Spleen (tissue), 11 donors: ENCODE measurements at regions not wholly inside any gene's neighbourhood (a gene's known extent, or its start where the extent isn't known, plus 50 kb on each side); places are given as distances from the start of the nearest gene placed in this dataset.

Experiments used
- DNase-seq: peaks from one replicate; pipeline ENCODE4 v3.0.0-alpha.2; 2020
- H3K27ac ChIP-seq, 8 donors: fragments of 200-600 bp; sonication (generic) in 7 of 8; 1 replicate in 4 of 8; 2 replicates in 4 of 8; pipeline versions ENCODE4 v1.5.0 to v1.8.0; 2016 to 2021; ENCODE audit warnings: inconsistent platforms in 4 of 8, mild to moderate bottlenecking in 4 of 8, moderate library complexity in 1 of 8
- H3K27me3 ChIP-seq, 7 donors: fragments of 200-600 bp; sonication (generic) in 6 of 7; replicated peaks in 1 of 7; 1 replicate in 4 of 7; 2 replicates in 3 of 7; pipeline versions ENCODE4 v1.5.0 to v1.8.0; 2016 to 2021; ENCODE audit warnings: inconsistent platforms in 3 of 7, mild to moderate bottlenecking in 1 of 7
- H3K36me3 ChIP-seq, 6 donors: fragments of 200-600 bp; sonication (generic) in 5 of 6; 1 replicate in 4 of 6; 2 replicates in 2 of 6; pipeline versions ENCODE4 v1.5.0 to v1.8.0; 2016 to 2021; ENCODE audit warnings: inconsistent platforms in 2 of 6
- H3K4me1 ChIP-seq, 6 donors: fragments of 200-600 bp; sonication (generic) in 5 of 6; 1 replicate in 3 of 6; 2 replicates in 3 of 6; pipeline versions ENCODE4 v1.5.0 to v1.8.0; 2016 to 2021; ENCODE audit warnings: inconsistent platforms in 3 of 6
- H3K4me3 ChIP-seq, 8 donors: fragments of 200-600 bp; sonication (generic) in 7 of 8; 1 replicate in 4 of 8; 2 replicates in 4 of 8; pipeline versions ENCODE4 v1.5.0 to v1.8.0; 2016 to 2021; ENCODE audit warnings: inconsistent platforms in 4 of 8, mild to moderate bottlenecking in 4 of 8, moderate library complexity in 2 of 8
- H3K9me3 ChIP-seq, 8 donors: fragments of 200-600 bp; sonication (generic) in 7 of 8; 1 replicate in 4 of 8; 2 replicates in 4 of 8; pipeline versions ENCODE4 v1.5.0 to v1.8.0; 2016 to 2021; ENCODE audit warnings: inconsistent platforms in 4 of 8
- CTCF ChIP-seq, 11 experiments: fragments of 200-600 bp in 7 of 11; fragments of 450-650 bp in 4 of 11; sonication (generic) in 4 of 11; IDR thresholded peaks in 8 of 11; conservative IDR thresholded peaks in 3 of 11; 1 replicate in 7 of 11; 2 replicates in 4 of 11; pipeline versions ENCODE4 v1.4.0 to v1.8.0; 2016 to 2021; ENCODE audit warnings: antibody characterized with exemption in 11 of 11, inconsistent platforms in 4 of 11, mild to moderate bottlenecking in 1 of 11
- POLR2A ChIP-seq, 3 donors: fragments of 450-650 bp; IDR thresholded peaks; one replicate each; pipeline ENCODE4 v1.5.1; 2017; ENCODE audit warnings: antibody characterized with exemption in 3 of 3, mild to moderate bottlenecking in 1 of 3
- POLR2AphosphoS5 ChIP-seq, 3 donors: sonication (generic); formaldehyde crosslinking; IDR thresholded peaks; one replicate each; pipeline ENCODE4 v1.5.1; 2017; ENCODE audit warnings: antibody characterized with exemption in 3 of 3
- WGBS, 5 donors: extraction: QIAGEN DNeasy Blood & Tissue Kit in 3 of 5; methylation state at CpG; one replicate each; pipeline versions ENCODE4 v1.1.5 to v1.1.7; 2013 to 2018; 5-methylcytosine and 5-hydroxymethylcytosine counted together
- intact Hi-C: fragments of 100-400 bp; cut with DNase I; formaldehyde crosslinking; loops from one replicate; pipeline ENCODE4 v1.15.0; 2023; ENCODE audit warnings: low total_unique reads
- donor health status: healthy with polysubstance abuse.
- donor health status: DM: no; HTN: no; CAD: no; lungs with moderate emphysema.
- donor health status: DM: no; HTN: no; CAD: no.
- donor health status: Bipolar disorder and iron deficiency.
- donor health status: healthy.
- donor health status: DM: no; HTN: no; CAD: no.
- donor health status: DM: yes; HTN: yes; CAD: no.

DNA sequence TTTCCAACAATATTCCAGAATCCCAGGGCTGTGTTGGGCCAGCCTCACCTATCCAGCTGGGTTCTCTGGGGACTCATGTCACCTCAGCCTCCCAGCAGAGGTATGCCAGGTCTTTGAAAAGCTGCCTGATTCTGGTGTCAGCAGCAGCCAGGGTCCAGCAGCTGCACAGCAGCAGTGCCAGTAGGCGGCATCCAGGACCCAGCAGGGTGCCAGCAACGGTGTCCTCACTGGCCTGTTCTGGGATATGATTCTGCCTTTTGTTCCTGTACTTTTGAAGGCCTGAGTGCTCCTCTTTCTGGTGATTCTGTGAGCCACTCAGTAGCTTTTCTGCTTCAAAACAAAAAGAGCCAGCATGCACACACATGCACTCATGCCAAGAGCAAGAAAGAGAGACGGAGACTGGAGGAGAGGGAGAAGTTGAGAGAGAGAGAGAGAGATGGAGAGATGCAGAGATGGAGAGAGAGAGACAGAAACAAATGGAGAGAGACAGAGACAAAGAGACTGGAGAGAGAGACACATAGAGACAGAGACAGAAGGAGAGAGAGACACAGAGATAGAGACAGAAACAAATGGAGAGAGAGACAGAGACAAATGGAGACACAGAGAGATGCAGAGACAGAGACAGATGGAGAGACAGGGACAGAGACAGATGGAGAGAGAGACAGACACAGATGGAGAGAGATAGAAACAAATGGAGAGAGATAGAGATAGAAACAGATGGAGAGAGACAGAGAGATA is 205.7 kb downstream of the UACA start:
- no peaks in the 10 kb centered on the region for H3K9me3 ChIP-seq
- peaks cover 6 to 53% (median 22%) of the 10 kb centered on the region in 6 donors for H3K4me1 ChIP-seq
- H3K27me3 ChIP-seq: peaks cover 0 to 9% (median 0%) of the 10 kb centered on the region in 7 donors
- 79 to 95% (median 86%) methylated on average over 3 of the region's 3 CpGs for WGBS, 5 donors
- TF ChIP-seq CTCF (IDR thresholded peaks at IDR 0.05 in 8 of 11, conservative IDR thresholded peaks at IDR 0.05 in 3 of 11) (no peak), POLR2A (IDR thresholded peaks at IDR 0.05) (no peak), POLR2AphosphoS5 (IDR thresholded peaks at IDR 0.05) (no peak)
- intact Hi-C loops: no loop called here
- H3K4me3 ChIP-seq: no peak overlapping the region
- DNase-seq: no peak
- H3K27ac ChIP-seq: no peak overlapping the region
- H3K36me3 ChIP-seq: no peaks in the 10 kb centered on the region

DNA sequence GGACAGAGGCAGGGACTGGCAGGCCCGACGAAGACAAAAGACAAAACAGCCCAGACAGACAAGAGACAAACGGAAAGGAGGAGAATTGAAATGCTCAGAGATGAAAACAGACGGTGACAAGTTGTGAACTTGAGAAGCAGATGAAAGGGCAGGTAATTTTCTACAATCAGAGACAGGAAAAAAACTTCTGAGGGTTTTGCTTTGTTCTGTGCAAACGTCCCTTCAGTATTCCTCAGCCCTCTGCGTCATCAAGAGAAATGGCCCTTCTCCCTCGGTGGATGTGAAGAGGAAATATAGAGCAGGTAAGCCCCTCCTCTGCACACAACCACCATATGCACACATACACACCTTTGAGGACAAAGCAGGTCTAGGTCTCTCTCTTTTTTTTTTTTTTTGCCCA is 206.6 kb downstream of the UACA start:
- DNase-seq: no peak
- peaks cover 6 to 53% (median 22%) of the 10 kb centered on the region in 6 donors for H3K4me1 ChIP-seq
- H3K4me3 ChIP-seq: no peak overlapping the region
- intact Hi-C loops: no loop called here
- no peaks in the 10 kb centered on the region for H3K9me3 ChIP-seq
- no peaks in the 10 kb centered on the region for H3K36me3 ChIP-seq
- WGBS, 5 donors: 63 to 72% (median 64%) methylated on average over 7 of the region's 7 CpGs
- TF ChIP-seq POLR2A (IDR thresholded peaks at IDR 0.05) (no peak), CTCF (IDR thresholded peaks at IDR 0.05 in 8 of 11, conservative IDR thresholded peaks at IDR 0.05 in 3 of 11) (no peak), POLR2AphosphoS5 (IDR thresholded peaks at IDR 0.05) (no peak)
- H3K27me3 ChIP-seq: peaks cover 0 to 3% (median 0%) of the 10 kb centered on the region in 7 donors
- H3K27ac ChIP-seq: no peak overlapping the region

- Histone ChIP-seq H3K4me3 (no peak overlapping the region), H3K9me3 (no peaks in the 10 kb centered on the region), H3K36me3 (no peaks in the 10 kb centered on the region), H3K27ac (no peak overlapping the region), H3K4me1 (peaks cover 6 to 53% (median 22%) of the 10 kb centered on the region in 6 donors), H3K27me3 (no peaks in the 10 kb centered on the region)
- 76 to 88% (median 84%) methylated on average over 4 of the region's 4 CpGs for WGBS, 5 donors
- no peak for DNase-seq
- no peak for TF ChIP-seq POLR2A (IDR thresholded peaks at IDR 0.05)
- no peak for TF ChIP-seq CTCF (IDR thresholded peaks at IDR 0.05 in 8 of 11, conservative IDR thresholded peaks at IDR 0.05 in 3 of 11)
- TF ChIP-seq POLR2AphosphoS5 (IDR thresholded peaks at IDR 0.05): no peak
- intact Hi-C loops: no loop called here
Observed at GRCh38 chr15:70556151-70556741, 207.1 kb downstream of the UACA start.

DNA sequence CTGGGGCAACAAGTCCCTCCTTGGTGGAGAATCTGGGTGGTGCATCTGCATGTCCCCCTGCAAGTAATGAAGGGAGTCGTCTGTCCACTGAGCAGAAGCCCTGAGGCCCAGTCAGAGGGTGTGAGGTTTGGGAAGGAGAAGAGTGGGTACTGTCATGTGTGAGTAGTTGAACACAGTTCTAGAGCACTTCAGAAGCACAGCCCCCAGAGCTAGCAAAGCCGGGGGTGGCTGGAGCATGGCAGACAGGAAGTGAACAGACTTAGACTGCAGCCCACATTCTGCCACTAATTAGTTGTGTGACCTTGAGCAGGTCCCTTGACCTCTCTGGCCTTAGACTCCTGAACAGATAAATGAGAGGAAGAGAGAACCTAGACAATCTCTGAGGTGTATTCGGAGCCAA is 207.6 kb downstream of the UACA start:
- H3K4me3 ChIP-seq: no peak overlapping the region
- H3K4me1 ChIP-seq: peaks cover 6 to 47% (median 22%) of the 10 kb centered on the region in 6 donors
- 46 to 69% (median 57%) methylated on average over 3 of the region's 3 CpGs for WGBS, 5 donors
- H3K36me3 ChIP-seq: no peaks in the 10 kb centered on the region
- TF ChIP-seq POLR2A (IDR thresholded peaks at IDR 0.05) (no peak), POLR2AphosphoS5 (IDR thresholded peaks at IDR 0.05) (no peak), CTCF (IDR thresholded peaks at IDR 0.05 in 8 of 11, conservative IDR thresholded peaks at IDR 0.05 in 3 of 11) (no peak)
- H3K9me3 ChIP-seq: no peaks in the 10 kb centered on the region
- no peak overlapping the region for H3K27ac ChIP-seq
- no peak for DNase-seq
- intact Hi-C loops: no loop called here
- no peaks in the 10 kb centered on the region for H3K27me3 ChIP-seq
